SK-N-SH (cell line): ENCODE measurements at regions not wholly inside any gene's neighbourhood (a gene's known extent, or its start where the extent isn't known, plus 50 kb on each side); places are given as distances from the start of the nearest gene placed in this dataset.

Experiments
- CTCF ChIA-PET: fragments of 300-600, 350-600 bp; formaldehyde crosslinking; extraction: SDS; loops from one replicate; lab custom pipeline; 2021; lab: Yijun Ruan, JAX
- POLR2A ChIA-PET: fragments of 350-600 bp; sonication (Branson Sonifier 250); formaldehyde crosslinking; extraction: SDS; loops from one replicate; lab custom pipeline; 2020; ENCODE audit warnings: antibody characterized with exemption, inconsistent platforms; lab: Yijun Ruan, JAX
- DNase-seq: peaks from one replicate; pipeline ENCODE4 v3.0.0; 2012
- H2AFZ ChIP-seq: fragments of 200-600 bp; sonication (generic); 2 replicates; pipeline ENCODE4 v1.8.1; 2016; ENCODE audit warnings: antibody characterized with exemption, mild to moderate bottlenecking, low read depth
- H3F3A ChIP-seq: fragments of 200-600 bp; sonication (generic); replicated peaks from 2 replicates; pipeline ENCODE3; 2016; ENCODE audit warnings: antibody characterized with exemption, mild to moderate bottlenecking; ENCODE audit not compliant: insufficient read depth
- H3K27ac ChIP-seq, 2 experiments: fragments of 200-500 bp in 1 of 2; fragments of 200-600 bp in 1 of 2; sonication (Bioruptor generic) in 1 of 2; sonication (generic), shearing (Covaris generic) in 1 of 2; 2 replicates each; pipeline versions ENCODE4 v1.5.1 to v1.6.1; 2014 to 2016; ENCODE audit warnings: low read depth in 2 of 2, inconsistent platforms in 1 of 2, low read length in 1 of 2, mild to moderate bottlenecking in 1 of 2, mixed read lengths in 1 of 2
- H3K27me3 ChIP-seq: fragments of 200-600 bp; sonication (generic), shearing (Covaris generic); 2 replicates; pipeline ENCODE4 v1.6.1; 2016; ENCODE audit warnings: mixed run types; ENCODE audit not compliant: insufficient read depth
- H3K36me3 ChIP-seq, 2 experiments: fragments of 200-500 bp in 1 of 2; fragments of 200-600 bp in 1 of 2; sonication (Bioruptor generic) in 1 of 2; sonication (generic) in 1 of 2; replicated peaks in 1 of 2; 2 replicates each; pipeline versions ENCODE3 to v1.5.1; 2014 to 2016; ENCODE audit warnings: low read length in 1 of 2, mild to moderate bottlenecking in 1 of 2; ENCODE audit not compliant: insufficient read depth in 2 of 2, control insufficient read depth in 1 of 2
- H3K4me1 ChIP-seq, 2 experiments: fragments of 200-500 bp in 1 of 2; fragments of 200-600 bp in 1 of 2; sonication (Bioruptor generic) in 1 of 2; sonication (generic), shearing (Covaris generic) in 1 of 2; 2 replicates each; pipeline versions ENCODE4 v1.5.1 to v1.6.1; 2014 to 2016; ENCODE audit warnings: low read depth in 1 of 2, low read length in 1 of 2, mixed run types in 1 of 2; ENCODE audit not compliant: insufficient read depth in 2 of 2, control insufficient read depth in 1 of 2
- H3K4me2 ChIP-seq: fragments of 200-600 bp; sonication (generic), shearing (Covaris generic); 2 replicates; pipeline ENCODE4 v1.6.1; 2017; ENCODE audit warnings: mixed run types
- H3K4me3 ChIP-seq, 2 experiments: fragments of 200-500 bp in 1 of 2; fragments of 200-600 bp in 1 of 2; sonication (Bioruptor generic) in 1 of 2; sonication (generic), shearing (Covaris generic) in 1 of 2; 2 replicates each; pipeline versions ENCODE4 v1.5.1 to v1.8.1; 2014 to 2016; ENCODE audit warnings: low read depth in 2 of 2, inconsistent platforms in 1 of 2, low read length in 1 of 2, mild to moderate bottlenecking in 1 of 2, mixed read lengths in 1 of 2, moderate library complexity in 1 of 2
- H3K79me2 ChIP-seq: fragments of 200-600 bp; sonication (generic); 2 replicates; pipeline ENCODE4 v1.8.1; 2017; ENCODE audit warnings: mild to moderate bottlenecking; ENCODE audit not compliant: insufficient read depth
- H3K9ac ChIP-seq: fragments of 200-600 bp; sonication (generic); 2 replicates; pipeline ENCODE4 v1.6.1; 2017; ENCODE audit warnings: mixed run types
- H3K9me2 ChIP-seq: fragments of 200-600 bp; sonication (generic); 2 replicates; pipeline ENCODE4 v1.6.1; 2017; ENCODE audit warnings: mixed run types
- H3K9me3 ChIP-seq: fragments of 200-600 bp; sonication (generic); 2 replicates; pipeline ENCODE4 v1.6.1; 2017; ENCODE audit warnings: mixed run types, mild to moderate bottlenecking, moderate library complexity
- H4K20me1 ChIP-seq: fragments of 200-600 bp; sonication (generic); 2 replicates; pipeline ENCODE4 v1.6.1; 2017; ENCODE audit warnings: mild to moderate bottlenecking, mixed run types; ENCODE audit not compliant: insufficient read depth
- EP300 ChIP-seq, 2 experiments: IDR thresholded peaks; 2 replicates each; pipeline versions ENCODE4 v1.4.0 to v1.6.1; 2012; ENCODE audit warnings: borderline replicate concordance in 1 of 2, low read depth in 1 of 2, low read length in 1 of 2
- EZH2phosphoT487 ChIP-seq: fragments of 200-600 bp; sonication (generic); IDR thresholded peaks from 2 replicates; pipeline ENCODE4 v1.6.1; 2017; ENCODE audit warnings: low read depth, mixed run types, mild to moderate bottlenecking, antibody characterized with exemption, moderate library complexity, borderline replicate concordance
- FOSL2 ChIP-seq: IDR thresholded peaks from 2 replicates; pipeline ENCODE4 v1.4.0; 2012; ENCODE audit warnings: low read depth, mild to moderate bottlenecking, moderate library complexity, borderline replicate concordance
- GABPA ChIP-seq: IDR thresholded peaks from 2 replicates; pipeline ENCODE4 v1.4.0; 2012; ENCODE audit warnings: low read depth, mild to moderate bottlenecking
- GATA2 ChIP-seq: sonication (generic); formaldehyde crosslinking; IDR thresholded peaks from 2 replicates; pipeline ENCODE4 v1.5.0; 2020; ENCODE audit warnings: mild to moderate bottlenecking, missing genetic modification reagents
- JUND ChIP-seq: IDR thresholded peaks from 2 replicates; pipeline ENCODE4 v1.4.0; 2012
- RXRA ChIP-seq: IDR thresholded peaks from 2 replicates; pipeline ENCODE4 v1.4.0; 2012; ENCODE audit warnings: low read depth, mild to moderate bottlenecking, borderline replicate concordance
- SIN3A ChIP-seq: IDR thresholded peaks from 2 replicates; pipeline ENCODE4 v1.6.1; 2012; ENCODE audit warnings: low read depth, mild to moderate bottlenecking, low read length, moderate library complexity, borderline replicate concordance
- WGBS: methylation state at CpG from one replicate; pipeline ENCODE4 v1.1.6; 2017; ENCODE audit warnings: low lambda C conversion rate; 5-methylcytosine and 5-hydroxymethylcytosine counted together
- TF ChIP-seq, protein P1 (sequence below): IDR thresholded peaks from 2 replicates; pipeline ENCODE4; 2012
- TF ChIP-seq, protein P2 (sequence below): fragments of 200-600 bp; sonication (generic); IDR thresholded peaks from 2 replicates; pipeline ENCODE4 v1.6.1; 2017; ENCODE audit warnings: antibody characterized with exemption, mild to moderate bottlenecking, moderate library complexity
- TF ChIP-seq, protein P3 (sequence below): IDR thresholded peaks from 2 replicates; pipeline ENCODE4 v1.6.1; 2012; ENCODE audit warnings: mild to moderate bottlenecking, low read depth, low read length, moderate library complexity
- TF ChIP-seq, protein P4 (sequence below): IDR thresholded peaks from 2 replicates; pipeline ENCODE4 v1.4.0; 2012; ENCODE audit warnings: low read depth
- TF ChIP-seq, protein P5 (sequence below): fragments of 150-350 bp; IDR thresholded peaks from 2 replicates; pipeline ENCODE4 v1.6.1; 2017; ENCODE audit warnings: antibody characterized with exemption, low read length, low read depth, borderline replicate concordance

DNA sequence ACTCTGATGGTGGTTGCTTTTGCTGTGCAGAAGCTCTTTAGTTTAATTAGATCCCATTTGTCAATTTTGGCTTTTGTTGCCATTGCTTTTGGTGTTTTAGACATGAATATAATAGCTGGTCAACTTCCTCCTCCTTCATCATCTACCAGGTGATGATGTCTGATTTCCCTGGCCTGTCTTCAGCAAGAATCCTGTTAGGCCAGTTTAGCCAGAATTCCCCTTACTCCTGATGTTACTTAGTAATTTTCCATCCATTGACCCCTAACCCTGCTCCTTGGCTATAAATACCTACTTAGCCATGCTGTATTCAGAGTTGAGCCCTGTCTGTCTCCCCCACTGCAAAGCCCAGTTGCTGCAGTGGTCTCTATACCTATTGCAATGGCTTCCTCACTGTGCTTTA lies 91.4 kb downstream of the ZNF777 start (continued):
- TF ChIP-seq, protein P1, sequence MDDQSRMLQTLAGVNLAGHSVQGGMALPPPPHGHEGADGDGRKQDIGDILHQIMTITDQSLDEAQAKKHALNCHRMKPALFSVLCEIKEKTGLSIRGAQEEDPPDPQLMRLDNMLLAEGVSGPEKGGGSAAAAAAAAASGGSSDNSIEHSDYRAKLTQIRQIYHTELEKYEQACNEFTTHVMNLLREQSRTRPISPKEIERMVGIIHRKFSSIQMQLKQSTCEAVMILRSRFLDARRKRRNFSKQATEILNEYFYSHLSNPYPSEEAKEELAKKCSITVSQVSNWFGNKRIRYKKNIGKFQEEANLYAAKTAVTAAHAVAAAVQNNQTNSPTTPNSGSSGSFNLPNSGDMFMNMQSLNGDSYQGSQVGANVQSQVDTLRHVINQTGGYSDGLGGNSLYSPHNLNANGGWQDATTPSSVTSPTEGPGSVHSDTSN = no peak
- TF ChIP-seq SIN3A = no peak
- TF ChIP-seq, protein P2, sequence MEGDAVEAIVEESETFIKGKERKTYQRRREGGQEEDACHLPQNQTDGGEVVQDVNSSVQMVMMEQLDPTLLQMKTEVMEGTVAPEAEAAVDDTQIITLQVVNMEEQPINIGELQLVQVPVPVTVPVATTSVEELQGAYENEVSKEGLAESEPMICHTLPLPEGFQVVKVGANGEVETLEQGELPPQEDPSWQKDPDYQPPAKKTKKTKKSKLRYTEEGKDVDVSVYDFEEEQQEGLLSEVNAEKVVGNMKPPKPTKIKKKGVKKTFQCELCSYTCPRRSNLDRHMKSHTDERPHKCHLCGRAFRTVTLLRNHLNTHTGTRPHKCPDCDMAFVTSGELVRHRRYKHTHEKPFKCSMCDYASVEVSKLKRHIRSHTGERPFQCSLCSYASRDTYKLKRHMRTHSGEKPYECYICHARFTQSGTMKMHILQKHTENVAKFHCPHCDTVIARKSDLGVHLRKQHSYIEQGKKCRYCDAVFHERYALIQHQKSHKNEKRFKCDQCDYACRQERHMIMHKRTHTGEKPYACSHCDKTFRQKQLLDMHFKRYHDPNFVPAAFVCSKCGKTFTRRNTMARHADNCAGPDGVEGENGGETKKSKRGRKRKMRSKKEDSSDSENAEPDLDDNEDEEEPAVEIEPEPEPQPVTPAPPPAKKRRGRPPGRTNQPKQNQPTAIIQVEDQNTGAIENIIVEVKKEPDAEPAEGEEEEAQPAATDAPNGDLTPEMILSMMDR = no peak

DNA sequence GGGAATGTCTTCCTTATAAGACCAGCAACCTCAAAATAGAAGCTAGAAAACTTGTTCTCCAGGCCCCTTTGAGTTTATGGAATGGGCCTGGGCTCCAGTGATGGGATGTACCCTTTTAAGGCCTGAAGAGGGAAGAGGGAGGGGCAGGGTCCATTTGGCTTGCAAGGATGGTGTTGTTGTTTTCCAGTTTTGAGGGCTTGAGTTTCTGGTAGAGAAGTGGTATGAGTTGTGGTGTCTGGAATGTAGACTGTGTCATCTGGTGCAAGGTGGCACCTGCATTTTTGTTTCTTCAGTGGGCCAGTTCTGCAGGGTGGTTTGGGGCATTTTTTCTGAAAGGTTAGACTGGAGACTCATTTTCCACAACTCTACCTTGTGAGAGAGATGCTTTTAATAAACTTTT lies 90.1 kb downstream of the ZNF777 start:
- no peak overlapping the region for H2AFZ ChIP-seq
- H3K79me2 ChIP-seq = no peaks in the 10 kb centered on the region
- H3K9me2 ChIP-seq = no peaks in the 10 kb centered on the region
- H3K9me3 ChIP-seq = no peaks in the 10 kb centered on the region
- H3F3A ChIP-seq = no peaks in the 10 kb centered on the region
- H3K4me3 ChIP-seq = no peak overlapping the region
- H3K4me1 ChIP-seq = no peaks in the 10 kb centered on the region
- H3K9ac ChIP-seq = no peak overlapping the region
- ChIA-PET POLR2A (no interaction called here), CTCF (interaction anchor here (1.2 kb wide), 1 partner anchor 371 kb away, joined by 3 read pairs; no protein-coding TSS in a partner anchor)
- H3K36me3 ChIP-seq = no peaks in the 10 kb centered on the region
- no peaks in the 10 kb centered on the region for H3K27me3 ChIP-seq
- TF ChIP-seq EP300 (IDR thresholded peaks at IDR 0.05; ENCODE audit: borderline replicate concordance in 1 of 2, low read depth in 1 of 2, low read length in 1 of 2) (no peak), RXRA (no peak), GATA2 (CRISPR knock-in tag) (no peak), EZH2phosphoT487 (no peak), JUND (no peak), FOSL2 (no peak), GABPA (no peak)
- H4K20me1 ChIP-seq = no peaks in the 10 kb centered on the region
- DNase-seq = no peak
- no peak overlapping the region for H3K4me2 ChIP-seq
- H3K27ac ChIP-seq = no peak overlapping the region

DNA sequence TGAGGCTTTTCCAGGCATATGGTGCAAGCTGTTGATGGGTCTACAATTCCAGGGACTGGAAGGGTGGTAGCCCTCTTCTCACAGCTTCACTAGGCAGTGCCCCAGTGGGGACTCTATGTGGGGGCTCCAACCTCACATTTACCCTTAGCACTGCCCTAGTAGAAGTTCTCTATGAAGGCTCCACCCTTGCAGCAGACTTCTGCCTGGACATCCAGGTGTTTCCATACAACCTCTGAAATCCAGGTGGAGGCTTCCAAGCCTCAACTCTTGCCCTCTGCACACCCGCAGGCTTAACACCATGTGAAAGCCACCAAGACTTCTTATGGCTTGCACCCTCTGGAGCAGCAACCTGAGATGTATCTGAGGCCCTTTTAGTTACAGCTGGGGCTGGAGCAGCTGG lies 87.8 kb downstream of the ZNF777 start:
- CTCF ChIA-PET = no interaction called here
- no peak overlapping the region for H3K4me2 ChIP-seq
- no peaks in the 10 kb centered on the region for H3K9me2 ChIP-seq
- WGBS = 0% methylated on average over 1 of the region's 1 CpG
- no peaks in the 10 kb centered on the region for H3F3A ChIP-seq
- no peak overlapping the region for H3K27ac ChIP-seq
- H3K9me3 ChIP-seq = no peaks in the 10 kb centered on the region
- no peaks in the 10 kb centered on the region for H3K36me3 ChIP-seq
- no peaks in the 10 kb centered on the region for H3K27me3 ChIP-seq
- H3K4me1 ChIP-seq = no peaks in the 10 kb centered on the region
- POLR2A ChIA-PET = no interaction called here
- no peak for DNase-seq
- H4K20me1 ChIP-seq = no peaks in the 10 kb centered on the region
- H3K4me3 ChIP-seq = no peak overlapping the region
- no peak overlapping the region for H3K9ac ChIP-seq
- TF ChIP-seq, protein P3, sequence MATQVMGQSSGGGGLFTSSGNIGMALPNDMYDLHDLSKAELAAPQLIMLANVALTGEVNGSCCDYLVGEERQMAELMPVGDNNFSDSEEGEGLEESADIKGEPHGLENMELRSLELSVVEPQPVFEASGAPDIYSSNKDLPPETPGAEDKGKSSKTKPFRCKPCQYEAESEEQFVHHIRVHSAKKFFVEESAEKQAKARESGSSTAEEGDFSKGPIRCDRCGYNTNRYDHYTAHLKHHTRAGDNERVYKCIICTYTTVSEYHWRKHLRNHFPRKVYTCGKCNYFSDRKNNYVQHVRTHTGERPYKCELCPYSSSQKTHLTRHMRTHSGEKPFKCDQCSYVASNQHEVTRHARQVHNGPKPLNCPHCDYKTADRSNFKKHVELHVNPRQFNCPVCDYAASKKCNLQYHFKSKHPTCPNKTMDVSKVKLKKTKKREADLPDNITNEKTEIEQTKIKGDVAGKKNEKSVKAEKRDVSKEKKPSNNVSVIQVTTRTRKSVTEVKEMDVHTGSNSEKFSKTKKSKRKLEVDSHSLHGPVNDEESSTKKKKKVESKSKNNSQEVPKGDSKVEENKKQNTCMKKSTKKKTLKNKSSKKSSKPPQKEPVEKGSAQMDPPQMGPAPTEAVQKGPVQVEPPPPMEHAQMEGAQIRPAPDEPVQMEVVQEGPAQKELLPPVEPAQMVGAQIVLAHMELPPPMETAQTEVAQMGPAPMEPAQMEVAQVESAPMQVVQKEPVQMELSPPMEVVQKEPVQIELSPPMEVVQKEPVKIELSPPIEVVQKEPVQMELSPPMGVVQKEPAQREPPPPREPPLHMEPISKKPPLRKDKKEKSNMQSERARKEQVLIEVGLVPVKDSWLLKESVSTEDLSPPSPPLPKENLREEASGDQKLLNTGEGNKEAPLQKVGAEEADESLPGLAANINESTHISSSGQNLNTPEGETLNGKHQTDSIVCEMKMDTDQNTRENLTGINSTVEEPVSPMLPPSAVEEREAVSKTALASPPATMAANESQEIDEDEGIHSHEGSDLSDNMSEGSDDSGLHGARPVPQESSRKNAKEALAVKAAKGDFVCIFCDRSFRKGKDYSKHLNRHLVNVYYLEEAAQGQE = no peak
- TF ChIP-seq, protein P4, sequence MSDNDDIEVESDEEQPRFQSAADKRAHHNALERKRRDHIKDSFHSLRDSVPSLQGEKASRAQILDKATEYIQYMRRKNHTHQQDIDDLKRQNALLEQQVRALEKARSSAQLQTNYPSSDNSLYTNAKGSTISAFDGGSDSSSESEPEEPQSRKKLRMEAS = no peak
- TF ChIP-seq, protein P5, sequence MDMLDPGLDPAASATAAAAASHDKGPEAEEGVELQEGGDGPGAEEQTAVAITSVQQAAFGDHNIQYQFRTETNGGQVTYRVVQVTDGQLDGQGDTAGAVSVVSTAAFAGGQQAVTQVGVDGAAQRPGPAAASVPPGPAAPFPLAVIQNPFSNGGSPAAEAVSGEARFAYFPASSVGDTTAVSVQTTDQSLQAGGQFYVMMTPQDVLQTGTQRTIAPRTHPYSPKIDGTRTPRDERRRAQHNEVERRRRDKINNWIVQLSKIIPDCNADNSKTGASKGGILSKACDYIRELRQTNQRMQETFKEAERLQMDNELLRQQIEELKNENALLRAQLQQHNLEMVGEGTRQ = no peak
- H3K79me2 ChIP-seq = no peaks in the 10 kb centered on the region
- no peak overlapping the region for H2AFZ ChIP-seq
